ENCODE measurements at regions not wholly inside any gene's neighbourhood (a gene's known extent, or its start where the extent isn't known, plus 50 kb on each side); places are given as distances from the start of the nearest gene placed in this dataset.
"Not testable (repeated sequence)": the region's sequence is repeated elsewhere in the genome, so short reads cannot be mapped to it uniquely, and the experiment has no call there.

DNA sequence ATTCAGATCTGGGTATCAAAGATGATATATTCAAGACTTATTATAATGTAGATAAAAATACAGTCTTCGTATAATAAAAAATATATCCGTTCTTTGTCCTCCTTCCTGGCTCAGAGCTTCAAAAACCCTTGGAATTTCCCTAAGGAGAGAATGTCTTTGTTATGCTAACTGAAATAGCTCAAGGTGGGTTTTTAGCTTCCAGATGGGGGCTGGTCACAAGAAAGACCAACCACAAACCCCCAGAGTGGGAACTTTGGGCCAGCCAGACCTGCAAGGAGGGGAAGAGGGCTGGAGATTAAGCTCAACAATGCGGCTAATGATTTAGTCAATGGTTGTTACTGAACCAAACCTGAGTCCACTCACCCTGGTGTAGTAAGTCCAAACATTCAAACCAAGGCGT lies 196.4 kb downstream of the SDHAF3 start:
- TF ChIP-seq, protein P1, sequence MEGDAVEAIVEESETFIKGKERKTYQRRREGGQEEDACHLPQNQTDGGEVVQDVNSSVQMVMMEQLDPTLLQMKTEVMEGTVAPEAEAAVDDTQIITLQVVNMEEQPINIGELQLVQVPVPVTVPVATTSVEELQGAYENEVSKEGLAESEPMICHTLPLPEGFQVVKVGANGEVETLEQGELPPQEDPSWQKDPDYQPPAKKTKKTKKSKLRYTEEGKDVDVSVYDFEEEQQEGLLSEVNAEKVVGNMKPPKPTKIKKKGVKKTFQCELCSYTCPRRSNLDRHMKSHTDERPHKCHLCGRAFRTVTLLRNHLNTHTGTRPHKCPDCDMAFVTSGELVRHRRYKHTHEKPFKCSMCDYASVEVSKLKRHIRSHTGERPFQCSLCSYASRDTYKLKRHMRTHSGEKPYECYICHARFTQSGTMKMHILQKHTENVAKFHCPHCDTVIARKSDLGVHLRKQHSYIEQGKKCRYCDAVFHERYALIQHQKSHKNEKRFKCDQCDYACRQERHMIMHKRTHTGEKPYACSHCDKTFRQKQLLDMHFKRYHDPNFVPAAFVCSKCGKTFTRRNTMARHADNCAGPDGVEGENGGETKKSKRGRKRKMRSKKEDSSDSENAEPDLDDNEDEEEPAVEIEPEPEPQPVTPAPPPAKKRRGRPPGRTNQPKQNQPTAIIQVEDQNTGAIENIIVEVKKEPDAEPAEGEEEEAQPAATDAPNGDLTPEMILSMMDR (conservative IDR thresholded peaks at IDR 0.05) = no peak
- no peak for TF ChIP-seq EZH2 (IDR thresholded peaks at IDR 0.05; ENCODE audit: low read depth)
- Histone ChIP-seq H3K9me3 (ENCODE audit: insufficient read depth, low read depth) (no peaks in the 10 kb centered on the region), H3K4me3 (no peak overlapping the region), H3K27me3 (ENCODE audit: insufficient read depth, low read depth) (peaks cover 43% of the 10 kb centered on the region), H3K4me1 (replicated peaks; ENCODE audit: insufficient read depth) (no peaks in the 10 kb centered on the region), H3K79me2 (ENCODE audit: low read depth) (no peaks in the 10 kb centered on the region), H4K20me1 (ENCODE audit: insufficient read depth) (no peaks in the 10 kb centered on the region), H3K4me2 (no peak overlapping the region), H3K36me3 (ENCODE audit: low read depth) (no peaks in the 10 kb centered on the region), H3F3A (ENCODE audit: insufficient read depth, low read depth) (no peaks in the 10 kb centered on the region), H2AFZ (no peak overlapping the region), H3K27ac (no peak overlapping the region), H3K9me2 (ENCODE audit: insufficient read depth) (no peaks in the 10 kb centered on the region)
- ChIA-PET POLR2A (ENCODE audit: unreplicated experiment) (no interaction called here), CTCF (no interaction called here)
- DNase-seq = no peak
- intact Hi-C loops (cut with micrococcal nuclease; ENCODE audit: unreplicated experiment) = no loop called here
- BruUV-seq (replicated peaks) = no TSS peak

DNA sequence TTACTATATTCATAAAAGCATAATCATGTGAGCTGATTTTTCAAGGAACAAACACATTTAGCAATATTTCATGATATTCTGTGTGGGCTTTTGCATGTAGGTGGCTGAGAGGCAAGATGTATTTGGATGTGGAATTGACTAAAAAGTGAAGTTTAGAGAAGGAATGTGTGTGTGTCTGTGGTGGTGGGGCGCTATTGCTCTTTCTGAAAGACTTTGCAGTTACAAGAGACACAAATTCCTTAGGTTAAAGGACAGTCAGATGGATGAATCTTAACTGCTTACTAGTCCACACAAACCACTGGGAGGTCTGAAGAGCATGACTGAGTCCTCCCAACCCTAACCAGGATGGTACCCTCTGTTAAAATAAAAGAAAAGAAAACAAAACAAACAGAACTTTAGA lies 200.1 kb downstream of the SDHAF3 start:
- Histone ChIP-seq H3K9me2 (ENCODE audit: insufficient read depth) (no peaks in the 10 kb centered on the region), H3K79me2 (ENCODE audit: low read depth) (no peaks in the 10 kb centered on the region), H3K4me1 (replicated peaks; ENCODE audit: insufficient read depth) (no peaks in the 10 kb centered on the region), H3F3A (ENCODE audit: insufficient read depth, low read depth) (no peaks in the 10 kb centered on the region), H4K20me1 (ENCODE audit: insufficient read depth) (no peaks in the 10 kb centered on the region), H3K27ac (no peak overlapping the region), H2AFZ (no peak overlapping the region), H3K36me3 (ENCODE audit: low read depth) (no peaks in the 10 kb centered on the region), H3K27me3 (ENCODE audit: insufficient read depth, low read depth) (peaks cover 58% of the 10 kb centered on the region), H3K9me3 (ENCODE audit: insufficient read depth, low read depth) (no peaks in the 10 kb centered on the region), H3K4me2 (no peak overlapping the region), H3K4me3 (no peak overlapping the region)
- TF ChIP-seq EZH2 (IDR thresholded peaks at IDR 0.05; ENCODE audit: low read depth) = no peak
- TF ChIP-seq, protein P1 (conservative IDR thresholded peaks at IDR 0.05) = no peak
- no TSS peak for BruUV-seq (replicated peaks)
- ChIA-PET POLR2A (ENCODE audit: unreplicated experiment) (no interaction called here), CTCF (no interaction called here)
- intact Hi-C loops (cut with micrococcal nuclease; ENCODE audit: unreplicated experiment) = no loop called here
- DNase-seq = no peak

DNA sequence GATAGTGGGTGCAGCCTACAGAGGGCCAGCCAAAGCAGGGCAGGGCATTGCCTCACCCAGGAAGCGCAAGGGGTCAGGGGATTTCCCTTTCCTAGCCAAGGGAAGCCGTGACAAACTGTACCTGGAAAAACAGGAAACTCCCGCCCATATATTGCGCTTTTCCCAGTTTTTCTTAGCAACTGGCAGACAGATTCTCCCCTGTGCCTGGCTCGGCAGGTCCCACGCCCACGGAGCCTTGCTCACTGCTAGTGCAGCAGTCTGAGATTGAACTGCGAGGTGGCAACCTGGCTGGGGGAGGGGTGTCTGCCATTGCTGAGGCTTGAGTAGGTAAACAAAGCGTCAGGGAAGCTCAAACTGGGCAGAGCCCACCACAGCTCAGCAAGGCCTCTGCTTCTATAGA lies 212.4 kb downstream of the SDHAF3 start:
- CTCF ChIA-PET; H3K79me2 ChIP-seq (ENCODE audit: low read depth); BruUV-seq (replicated peaks); H2AFZ ChIP-seq; POLR2A ChIA-PET (ENCODE audit: unreplicated experiment); H3K4me1 ChIP-seq (replicated peaks; ENCODE audit: insufficient read depth); H3F3A ChIP-seq (ENCODE audit: insufficient read depth, low read depth); H4K20me1 ChIP-seq (ENCODE audit: insufficient read depth); H3K4me3 ChIP-seq; H3K4me2 ChIP-seq; H3K9me2 ChIP-seq (ENCODE audit: insufficient read depth); DNase-seq; H3K27ac ChIP-seq; intact Hi-C loops (cut with micrococcal nuclease; ENCODE audit: unreplicated experiment); H3K9me3 ChIP-seq (ENCODE audit: insufficient read depth, low read depth); H3K36me3 ChIP-seq (ENCODE audit: low read depth): not testable (repeated sequence)
- H3K27me3 ChIP-seq (ENCODE audit: insufficient read depth, low read depth) = peaks cover 17% of the 10 kb centered on the region; the same call in 1 of the 2 replicates

DNA sequence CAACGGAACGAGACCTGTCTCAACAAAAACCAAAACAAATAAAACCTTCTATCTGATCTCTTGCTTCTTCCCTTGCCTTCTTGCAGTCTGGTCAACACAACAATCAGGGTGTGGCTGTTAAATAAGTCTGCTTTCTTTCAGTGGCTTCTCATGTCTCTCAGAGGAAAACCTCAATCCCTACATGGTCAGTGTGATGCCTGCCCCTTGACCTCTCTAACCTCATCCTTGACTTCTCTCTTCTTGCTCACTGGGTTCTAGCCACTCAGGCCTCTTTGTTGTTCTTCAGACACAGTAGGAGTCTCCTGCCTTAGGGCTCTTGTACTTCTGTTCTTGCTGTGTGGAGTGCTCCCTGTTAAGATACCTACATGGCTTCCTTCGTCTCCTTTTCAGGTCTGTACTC lies 220.4 kb downstream of the SDHAF3 start:
- no peaks in the 10 kb centered on the region for H3K27me3 ChIP-seq (ENCODE audit: insufficient read depth, low read depth)
- H3F3A ChIP-seq (ENCODE audit: insufficient read depth, low read depth) = no peaks in the 10 kb centered on the region
- ChIA-PET CTCF (no interaction called here), POLR2A (ENCODE audit: unreplicated experiment) (no interaction called here)
- no peak for TF ChIP-seq EZH2 (IDR thresholded peaks at IDR 0.05; ENCODE audit: low read depth)
- no peaks in the 10 kb centered on the region for H4K20me1 ChIP-seq (ENCODE audit: insufficient read depth)
- H3K27ac ChIP-seq = no peak overlapping the region
- no peak overlapping the region for H2AFZ ChIP-seq
- H3K4me2 ChIP-seq = no peak overlapping the region
- H3K79me2 ChIP-seq (ENCODE audit: low read depth) = no peaks in the 10 kb centered on the region
- intact Hi-C loops (cut with micrococcal nuclease; ENCODE audit: unreplicated experiment) = no loop called here
- H3K4me1 ChIP-seq (replicated peaks; ENCODE audit: insufficient read depth) = no peaks in the 10 kb centered on the region
- no peak overlapping the region for H3K4me3 ChIP-seq
- no peaks in the 10 kb centered on the region for H3K9me2 ChIP-seq (ENCODE audit: insufficient read depth)
- H3K9me3 ChIP-seq (ENCODE audit: insufficient read depth, low read depth) = no peaks in the 10 kb centered on the region
- no peak for DNase-seq
- BruUV-seq (replicated peaks) = no TSS peak
- no peaks in the 10 kb centered on the region for H3K36me3 ChIP-seq (ENCODE audit: low read depth)
